Hindlimb muscle (tissue), 1 donor: ENCODE measurements at regions not wholly inside any gene's neighbourhood (a gene's known extent, or its start where the extent isn't known, plus 50 kb on each side); places are given as distances from the start of the nearest gene placed in this dataset.

ENCODE experiments used
- DNase-seq: peaks from one replicate; pipeline ENCODE4 v3.0.0-alpha.2; 2013

- no peak for DNase-seq
These were observed 1597.9 kb upstream of the ACVR2A start for GRCh38 chr2:146246736-146247523.

- no peak for DNase-seq
These were observed 1598.7 kb upstream of the ACVR2A start for GRCh38 chr2:146246002-146246735.

DNA sequence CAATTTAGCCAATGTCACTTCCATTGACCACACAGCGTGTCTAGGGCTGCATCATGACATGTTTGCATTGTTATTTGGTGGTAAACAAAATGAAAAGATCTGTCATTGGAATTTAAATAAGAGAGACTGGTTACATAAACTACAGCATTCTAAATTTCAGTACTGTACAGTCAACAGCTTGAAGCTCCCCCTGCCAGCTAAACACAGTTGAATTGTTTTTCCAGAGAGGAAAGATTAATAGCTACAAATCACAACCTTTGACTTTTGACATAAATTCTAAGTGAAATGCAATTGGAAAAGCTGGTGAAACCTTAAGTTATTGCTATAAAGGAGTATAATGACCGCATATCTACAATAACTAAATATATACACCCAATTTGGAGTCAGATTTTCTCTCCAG lies 1600.0 kb upstream of the ACVR2A start:
- DNase-seq: no peak

DNA sequence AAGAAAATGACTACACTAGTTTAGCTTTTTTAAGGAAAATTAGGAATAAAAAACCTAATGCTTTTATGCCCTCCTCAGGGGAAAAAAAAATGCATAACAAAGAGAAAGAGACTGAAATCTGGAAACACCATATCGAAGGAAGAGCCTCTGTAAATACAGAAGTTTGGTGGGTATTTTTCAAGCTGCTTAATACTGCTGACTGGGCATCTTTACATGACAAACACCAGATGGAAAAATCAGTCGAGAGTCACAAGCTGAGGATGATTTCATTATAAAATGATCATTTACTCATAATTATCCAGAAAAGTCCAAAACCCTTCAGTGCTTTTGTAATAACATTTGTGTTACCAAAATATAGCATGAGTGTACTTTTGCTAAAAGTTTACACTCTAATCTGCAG lies 1600.7 kb upstream of the ACVR2A start:
- DNase-seq: no peak

GRCh38 chr2:146241023-146241422 lies 1603.8 kb upstream of the ACVR2A start:
- DNase-seq: no peak

DNA sequence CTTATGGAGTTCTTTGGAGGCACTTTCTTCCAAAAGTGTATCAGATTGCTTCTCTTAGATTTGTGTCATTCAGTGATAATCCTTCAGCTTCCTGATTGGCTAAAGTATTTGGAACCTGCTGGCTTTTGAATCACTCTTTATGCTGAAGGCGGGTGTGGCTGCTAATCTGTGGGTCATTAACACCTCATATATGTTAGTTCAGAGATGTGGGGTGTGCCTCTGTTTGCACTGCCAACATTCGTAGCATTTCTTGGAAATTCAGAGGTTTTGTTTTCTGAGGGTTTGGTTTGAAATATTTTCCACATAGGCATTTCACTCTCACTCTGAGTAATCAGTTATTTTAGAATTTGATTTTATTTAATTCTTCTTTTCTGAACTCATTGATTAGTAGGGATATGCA lies 1604.4 kb upstream of the ACVR2A start:
- DNase-seq: peak; percentile 30

DNA sequence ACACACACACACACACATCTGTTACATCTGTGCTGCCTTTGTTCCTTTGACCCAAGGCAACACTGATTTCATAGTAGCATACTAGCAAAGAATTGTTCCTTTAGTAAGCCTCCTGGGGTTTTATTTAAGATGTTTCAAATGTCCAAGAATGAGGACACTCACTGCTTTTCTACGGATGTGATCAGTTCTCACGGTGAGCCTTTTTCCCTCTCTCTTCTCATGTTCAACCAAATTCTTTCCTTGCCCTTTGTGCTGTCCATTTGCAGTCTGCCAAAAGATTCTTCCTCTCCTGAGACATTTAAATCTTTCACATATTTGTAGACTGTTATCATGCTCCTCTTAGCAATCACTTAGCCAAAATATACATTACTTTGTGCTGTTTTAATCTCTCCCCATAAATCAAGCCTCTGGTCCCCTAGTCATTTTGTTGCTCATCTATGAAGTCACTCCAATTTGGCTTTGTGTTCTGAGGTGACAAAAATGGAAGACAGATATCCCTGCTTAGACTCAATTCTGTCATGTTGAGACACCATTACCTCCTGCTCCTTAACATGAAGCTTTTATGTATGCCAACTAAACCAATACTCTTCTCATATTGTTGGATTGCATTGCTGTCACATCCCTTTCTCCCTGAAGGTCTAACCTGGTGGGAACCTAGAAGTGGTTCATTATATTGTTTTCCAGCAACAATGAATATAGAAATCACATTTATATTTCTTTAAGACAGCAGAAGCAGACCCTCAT lies 1605.3 kb upstream of the ACVR2A start:
- DNase-seq: peak; percentile 49

- no peak for DNase-seq
These were observed 1606.4 kb upstream of the ACVR2A start for GRCh38 chr2:146238254-146238966.

- DNase-seq: no peak
These were observed 1609.7 kb upstream of the ACVR2A start for GRCh38 chr2:146235158-146235557.

- DNase-seq: no peak
These were observed 1615.2 kb upstream of the ACVR2A start for GRCh38 chr2:146229508-146230155.

DNA sequence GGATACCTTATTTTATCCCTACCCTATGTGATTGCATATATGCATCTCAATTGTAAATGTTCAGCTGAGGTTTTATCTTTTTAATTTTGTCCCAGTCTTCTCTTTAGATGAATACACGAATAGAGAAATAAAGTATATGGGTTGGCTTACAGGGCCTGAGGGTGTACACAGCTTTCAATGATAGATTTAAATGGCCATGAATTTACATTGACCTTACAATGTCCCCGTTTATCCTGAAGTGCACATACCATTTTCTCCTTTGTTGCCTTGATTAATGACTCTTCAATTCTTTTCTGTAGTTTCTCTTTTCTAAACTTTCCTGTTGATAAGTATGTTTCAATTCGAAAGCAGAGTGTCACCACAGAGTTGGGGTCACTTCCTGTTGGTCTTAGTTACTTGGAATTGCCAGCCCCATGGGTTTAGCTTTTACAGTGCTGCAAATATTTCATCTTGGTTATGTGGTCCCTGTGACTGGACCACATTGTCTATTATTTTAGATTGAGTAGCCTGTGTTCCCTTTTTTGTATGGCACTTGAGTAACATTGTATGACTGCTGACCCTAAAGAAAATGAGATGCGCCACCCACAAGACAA lies 1616.3 kb upstream of the ACVR2A start:
- no peak for DNase-seq

GRCh38 chr2:146228020-146228393 lies 1616.8 kb upstream of the ACVR2A start:
- DNase-seq: no peak

GRCh38 chr2:146227152-146228019 lies 1617.4 kb upstream of the ACVR2A start:
- DNase-seq: no peak

DNA sequence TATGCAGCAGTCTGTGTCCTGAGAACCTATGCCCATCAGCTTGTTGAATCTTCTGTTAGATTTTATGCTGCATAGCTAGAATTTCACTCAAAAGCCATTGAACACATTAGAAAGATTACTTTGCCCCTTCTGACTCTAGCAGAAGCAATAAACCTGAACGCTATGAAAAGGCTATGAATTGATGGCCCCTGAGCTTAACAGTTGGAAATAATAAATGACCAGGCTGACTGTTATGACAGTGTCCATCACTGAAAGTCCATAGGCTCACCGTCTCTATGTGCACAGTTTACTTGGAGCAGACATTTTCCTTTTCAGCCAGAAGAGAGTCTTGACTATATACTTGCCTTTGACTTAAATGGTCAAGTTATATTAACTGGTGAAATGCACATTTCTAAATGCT lies 1618.8 kb upstream of the ACVR2A start:
- no peak for DNase-seq

DNA sequence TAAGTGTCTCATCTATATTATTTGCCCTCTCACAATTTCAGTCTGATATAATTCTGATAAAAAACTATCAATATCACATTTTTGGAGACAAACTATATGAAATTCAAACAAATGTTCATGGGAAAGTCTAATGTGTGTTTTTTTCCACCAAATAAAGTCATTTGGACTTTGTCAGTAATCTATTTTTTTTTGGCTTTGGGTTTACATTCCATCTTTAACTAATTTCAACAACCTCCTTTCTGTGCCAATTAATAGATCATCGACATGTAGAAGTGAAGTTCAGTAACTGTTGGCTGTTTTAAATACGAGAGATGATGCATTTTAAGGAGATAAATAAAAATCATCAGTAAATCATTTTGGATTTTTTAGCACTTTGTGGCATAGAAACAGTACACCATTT lies 1623.0 kb upstream of the ACVR2A start:
- no peak for DNase-seq

- DNase-seq: no peak
These were observed 1623.9 kb upstream of the ACVR2A start for GRCh38 chr2:146220957-146221356.

DNA sequence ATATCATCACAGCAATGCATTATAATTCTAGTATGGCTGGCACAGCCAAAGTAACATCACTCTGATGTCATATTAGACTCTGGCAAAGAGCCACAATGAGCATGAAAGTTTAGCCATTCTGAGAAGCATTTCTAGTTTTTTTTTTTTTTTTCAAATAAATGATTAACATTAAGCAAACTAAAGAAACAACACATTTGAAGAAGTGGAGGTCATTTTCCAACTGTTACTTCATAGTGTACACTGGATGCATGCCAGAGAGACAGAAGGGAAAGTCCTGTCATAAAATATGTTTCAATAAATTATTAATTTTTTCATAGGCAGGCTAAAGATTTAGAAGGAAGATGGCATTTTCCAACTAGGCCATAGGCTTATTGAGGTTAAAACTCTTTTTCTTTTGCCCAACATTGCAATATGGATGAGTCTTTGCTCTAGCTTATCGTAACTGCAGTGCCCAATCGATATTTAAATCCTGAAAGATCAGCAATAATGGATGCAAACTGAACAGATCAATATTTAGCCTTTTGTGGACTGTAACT lies 1630.4 kb upstream of the ACVR2A start:
- no peak for DNase-seq

DNA sequence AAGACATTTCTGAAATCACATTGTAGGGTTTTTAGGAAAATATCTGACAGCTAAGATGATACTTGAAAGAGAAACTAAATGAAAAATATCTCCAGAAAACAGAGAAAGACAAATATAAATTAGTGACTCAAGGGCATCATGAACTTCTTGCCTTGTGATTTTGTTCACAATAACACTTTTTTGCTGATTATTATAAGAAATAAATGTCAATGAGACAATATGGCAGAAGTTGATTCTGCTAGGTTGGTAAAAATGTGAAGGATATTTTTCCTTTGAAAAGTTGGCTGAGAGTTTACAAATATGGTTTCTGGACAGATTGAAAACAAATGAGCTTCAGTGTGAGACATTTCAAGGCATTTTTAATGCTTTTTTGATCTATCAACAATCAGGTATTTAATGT lies 1631.2 kb upstream of the ACVR2A start:
- no peak for DNase-seq

DNA sequence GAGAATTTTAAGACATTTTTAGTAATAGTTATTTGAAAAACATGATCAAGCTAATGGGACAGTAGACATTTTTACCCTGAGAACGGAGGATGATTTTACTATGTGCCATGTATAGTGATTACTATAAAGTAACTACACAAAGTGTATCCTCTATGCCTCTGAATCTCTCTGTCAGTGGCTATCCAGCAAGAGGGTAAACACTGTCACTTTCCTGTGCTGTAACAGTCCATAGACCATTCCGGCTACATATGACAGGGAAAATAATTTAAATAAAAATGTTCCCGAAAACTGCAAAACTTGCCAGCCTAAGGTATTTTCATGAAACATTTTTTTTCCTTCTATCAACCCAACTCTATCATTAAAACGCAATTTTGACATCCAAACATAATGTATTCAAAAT lies 1632.2 kb upstream of the ACVR2A start:
- no peak for DNase-seq

- no peak for DNase-seq
These were observed 1635.0 kb upstream of the ACVR2A start for GRCh38 chr2:146209842-146210275.

GRCh38 chr2:146207901-146208300 lies 1636.9 kb upstream of the ACVR2A start:
- no peak for DNase-seq
